Body of pancreas (tissue), 4 donors: ENCODE measurements at regions not wholly inside any gene's neighbourhood (a gene's known extent, or its start where the extent isn't known, plus 50 kb on each side); places are given as distances from the start of the nearest gene placed in this dataset.
"Not testable (repeated sequence)": the region's sequence is repeated elsewhere in the genome, so short reads cannot be mapped to it uniquely, and the experiment has no call there.

Experiments
- ATAC-seq: fragments of 150-250 bp; one replicate; pipeline ENCODE4 v1.9.1; 2016
- DNase-seq, 4 donors: peaks; one replicate each; pipeline ENCODE4 v3.0.0-alpha.2; 2019
- H3K27ac ChIP-seq, 4 donors: fragments of 200-600 bp; sonication (generic); 1 replicate in 3 of 4; 2 replicates in 1 of 4; pipeline versions ENCODE4 v1.5.1 to v1.6.1; 2016 to 2019; ENCODE audit warnings: mild to moderate bottlenecking in 1 of 4, mixed read lengths in 1 of 4, moderate library complexity in 1 of 4
- H3K27me3 ChIP-seq, 2 donors: fragments of 200-600 bp; sonication (generic); one replicate each; pipeline ENCODE4 v1.6.0; 2016; ENCODE audit warnings: mild to moderate bottlenecking in 1 of 2
- H3K36me3 ChIP-seq, 2 donors: fragments of 200-600 bp; sonication (generic); replicated peaks in 1 of 2; 2 replicates each; pipeline ENCODE4 v1.5.1; 2016; ENCODE audit warnings: low read depth in 2 of 2; ENCODE audit not compliant: insufficient read depth in 1 of 2
- H3K4me1 ChIP-seq: fragments of 200-600 bp; sonication (generic); one replicate; pipeline ENCODE4 v1.6.0; 2016
- H3K4me3 ChIP-seq, 2 donors: fragments of 200-600 bp; sonication (generic); 1 replicate in 1 of 2; 2 replicates in 1 of 2; pipeline ENCODE4 v1.5.1; 2016 to 2019
- H3K9me3 ChIP-seq, 3 donors: fragments of 200-600 bp; sonication (generic); 1 replicate in 2 of 3; 2 replicates in 1 of 3; pipeline ENCODE4 v1.5.1; 2016
- POLR2A ChIP-seq, 3 donors: fragments of 450-650 bp; IDR thresholded peaks; one replicate each; pipeline ENCODE4 v1.6.1; 2016; ENCODE audit warnings: antibody characterized with exemption in 3 of 3, mild to moderate bottlenecking in 2 of 3
- WGBS, 2 donors: methylation state at CpG; one replicate each; pipeline ENCODE4 v1.1.5; 2017; 5-methylcytosine and 5-hydroxymethylcytosine counted together
- intact Hi-C: fragments of 100-400 bp; cut with DNase I; formaldehyde crosslinking; loops from one replicate; pipeline ENCODE4 v1.15.1; 2023
- TF ChIP-seq, protein P1 (sequence below), 7 experiments: fragments of 450-650 bp in 4 of 7; fragments of 200-600 bp in 3 of 7; sonication (generic) in 3 of 7; IDR thresholded peaks; one replicate each; pipeline ENCODE4 v1.5.1; 2016 to 2019; ENCODE audit warnings: antibody characterized with exemption in 7 of 7

DNA sequence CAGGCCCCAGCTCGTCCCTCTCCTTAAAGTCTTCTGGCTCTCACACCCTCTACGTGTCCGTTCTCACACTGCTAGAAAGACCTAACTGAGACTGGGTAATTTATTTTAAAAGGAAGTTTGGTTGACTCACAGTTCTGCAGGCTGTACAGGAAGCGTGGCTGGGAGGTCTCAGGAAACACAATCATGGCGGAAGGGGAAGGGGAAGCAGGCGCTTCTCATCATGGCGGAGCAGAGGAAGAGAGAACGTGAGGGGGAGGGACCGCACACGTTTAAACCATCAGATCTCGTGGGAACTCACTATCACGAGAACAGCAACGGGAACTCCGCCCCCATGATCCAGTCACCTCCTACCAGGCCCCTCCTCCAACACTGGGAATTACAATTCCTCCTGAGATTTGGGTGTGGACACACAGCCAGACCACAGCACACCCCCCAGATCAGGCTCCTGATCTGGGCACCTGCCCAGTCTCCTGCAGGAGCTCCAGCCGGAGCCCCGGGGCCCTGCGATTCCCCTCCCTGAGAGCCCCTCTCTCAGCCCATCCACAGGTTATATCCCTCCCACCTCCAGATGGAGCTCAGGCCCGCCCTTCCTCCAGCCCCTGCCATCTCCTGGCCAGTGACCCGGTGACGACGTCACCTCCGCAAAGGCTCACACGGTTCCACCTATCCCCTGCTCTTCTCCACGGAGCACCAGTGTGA is 170.2 kb downstream of the BRD1 start:
- H3K9me3 ChIP-seq: no peaks in the 10 kb centered on the region
- peak overlapping the region in 1 of 4 donors; percentile 48 for H3K27ac ChIP-seq
- H3K4me1 ChIP-seq: no peaks in the 10 kb centered on the region
- DNase-seq: peak in 3 of 4 donors; percentile 36 to 67 (median 39)
- peak; percentile 47 for ATAC-seq
- no peaks in the 10 kb centered on the region for H3K36me3 ChIP-seq
- TF ChIP-seq POLR2A (IDR thresholded peaks at IDR 0.05): no peak
- TF ChIP-seq, protein P1, sequence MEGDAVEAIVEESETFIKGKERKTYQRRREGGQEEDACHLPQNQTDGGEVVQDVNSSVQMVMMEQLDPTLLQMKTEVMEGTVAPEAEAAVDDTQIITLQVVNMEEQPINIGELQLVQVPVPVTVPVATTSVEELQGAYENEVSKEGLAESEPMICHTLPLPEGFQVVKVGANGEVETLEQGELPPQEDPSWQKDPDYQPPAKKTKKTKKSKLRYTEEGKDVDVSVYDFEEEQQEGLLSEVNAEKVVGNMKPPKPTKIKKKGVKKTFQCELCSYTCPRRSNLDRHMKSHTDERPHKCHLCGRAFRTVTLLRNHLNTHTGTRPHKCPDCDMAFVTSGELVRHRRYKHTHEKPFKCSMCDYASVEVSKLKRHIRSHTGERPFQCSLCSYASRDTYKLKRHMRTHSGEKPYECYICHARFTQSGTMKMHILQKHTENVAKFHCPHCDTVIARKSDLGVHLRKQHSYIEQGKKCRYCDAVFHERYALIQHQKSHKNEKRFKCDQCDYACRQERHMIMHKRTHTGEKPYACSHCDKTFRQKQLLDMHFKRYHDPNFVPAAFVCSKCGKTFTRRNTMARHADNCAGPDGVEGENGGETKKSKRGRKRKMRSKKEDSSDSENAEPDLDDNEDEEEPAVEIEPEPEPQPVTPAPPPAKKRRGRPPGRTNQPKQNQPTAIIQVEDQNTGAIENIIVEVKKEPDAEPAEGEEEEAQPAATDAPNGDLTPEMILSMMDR (IDR thresholded peaks at IDR 0.05): no peak
- no peak overlapping the region for H3K4me3 ChIP-seq
- WGBS, 2 donors: 55 to 59% methylated on average over 18 to 24 of the region's 24 CpGs
- intact Hi-C loops: no loop called here
- H3K27me3 ChIP-seq: peaks cover 0 to 6% of the 10 kb centered on the region in 2 donors

DNA sequence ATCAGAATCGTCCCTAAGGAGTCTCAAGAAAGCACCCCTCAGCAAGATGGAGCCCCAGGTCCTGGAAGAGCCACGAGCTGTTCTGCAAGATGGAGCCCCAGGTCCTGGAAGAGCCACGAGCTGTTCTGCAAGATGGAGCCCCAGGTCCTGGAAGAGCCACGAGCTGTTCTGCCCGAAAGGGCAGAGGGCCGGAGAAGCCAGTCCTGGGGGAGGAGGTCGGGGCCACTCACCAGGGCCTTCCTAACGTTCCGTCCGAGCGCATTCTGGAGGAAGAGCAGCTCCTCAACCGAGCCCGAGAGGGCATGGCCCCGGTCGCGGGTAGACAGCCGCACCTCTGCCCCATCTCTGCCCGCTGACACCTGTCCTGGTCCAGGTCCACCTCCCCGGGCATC is 170.8 kb downstream of the BRD1 start:
- H3K9me3 ChIP-seq, ATAC-seq, H3K27me3 ChIP-seq, H3K4me1 ChIP-seq, intact Hi-C loops, DNase-seq, H3K36me3 ChIP-seq, H3K4me3 ChIP-seq: not testable (repeated sequence)
- peak overlapping the region in 1 of 4 donors; percentile 48 for H3K27ac ChIP-seq
- WGBS, 2 donors: 45 to 57% methylated on average over 6 to 19 of the region's 19 CpGs

DNA sequence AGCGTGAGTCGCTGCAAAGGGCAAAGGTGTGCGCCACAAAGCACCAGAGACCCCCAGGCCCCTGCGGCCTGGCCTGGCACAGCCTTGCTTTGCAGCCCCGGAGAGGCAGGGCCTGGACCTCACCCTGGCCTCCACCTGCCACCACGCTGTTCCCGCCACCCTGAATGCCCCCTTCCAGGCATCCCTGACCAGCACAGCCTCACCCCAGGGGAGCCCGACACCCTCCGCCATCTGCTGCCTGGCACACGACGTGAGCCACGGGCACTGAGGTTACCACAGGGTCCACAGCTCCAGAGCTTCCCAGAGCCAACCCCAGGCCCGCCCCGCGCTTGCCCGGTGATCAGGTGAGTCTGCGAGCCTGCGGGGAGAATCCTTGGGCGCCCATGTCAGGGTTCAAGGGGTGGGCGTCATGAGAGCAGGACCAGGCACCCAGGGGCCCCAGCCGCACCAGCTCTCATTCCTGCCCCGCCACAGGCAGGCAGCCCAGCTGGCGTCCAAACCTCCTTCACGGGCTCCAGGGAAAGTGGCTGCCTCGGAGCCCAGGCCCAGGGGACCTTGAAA is 171.3 kb downstream of the BRD1 start:
- H3K27me3 ChIP-seq: peaks cover 0 to 6% of the 10 kb centered on the region in 2 donors
- intact Hi-C loops: no loop called here
- ATAC-seq (no peak), DNase-seq (no peak)
- no peaks in the 10 kb centered on the region for H3K36me3 ChIP-seq
- TF ChIP-seq POLR2A (IDR thresholded peaks at IDR 0.05): no peak
- TF ChIP-seq, protein P1 (IDR thresholded peaks at IDR 0.05): no peak
- H3K4me3 ChIP-seq: no peak overlapping the region
- WGBS, 2 donors: 65 to 78% methylated on average over 12 to 23 of the region's 25 CpGs
- H3K9me3 ChIP-seq: no peaks in the 10 kb centered on the region
- H3K4me1 ChIP-seq: no peaks in the 10 kb centered on the region
- H3K27ac ChIP-seq: peak overlapping the region in 1 of 4 donors; percentile 48

DNA sequence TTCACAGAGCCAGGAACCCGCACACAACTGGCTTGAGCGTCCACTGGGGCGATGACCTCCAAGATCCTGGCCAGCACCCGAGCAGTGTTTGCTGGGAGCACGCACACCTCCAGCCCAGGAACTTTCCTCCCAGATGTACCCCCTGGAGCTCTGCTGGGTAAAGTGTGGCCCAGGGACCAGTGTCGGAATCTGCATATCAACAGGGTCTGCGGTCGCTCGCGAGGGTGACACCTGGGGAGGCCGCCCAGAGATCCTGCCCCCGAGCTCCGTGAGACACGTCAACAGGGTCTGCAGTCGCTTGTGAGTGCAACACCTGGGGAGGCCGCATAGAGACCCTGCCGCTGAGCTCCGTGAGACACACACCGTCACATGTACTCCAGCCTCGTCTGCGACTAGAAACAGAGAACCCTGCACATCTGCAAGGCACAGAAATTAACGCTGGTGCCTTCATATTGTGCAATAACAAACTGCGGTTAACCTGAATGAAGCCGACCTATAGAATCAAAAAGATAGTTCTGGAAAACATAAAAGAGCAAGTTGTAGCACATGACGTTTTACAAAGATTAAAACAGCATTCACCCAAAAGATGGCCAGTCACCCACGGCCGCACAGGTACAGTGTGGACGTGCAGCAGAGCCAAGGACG is 172.4 kb downstream of the BRD1 start:
- no peak overlapping the region for H3K4me3 ChIP-seq
- TF ChIP-seq POLR2A (IDR thresholded peaks at IDR 0.05): no peak
- TF ChIP-seq, protein P1 (IDR thresholded peaks at IDR 0.05): no peak
- intact Hi-C loops: no loop called here

DNA sequence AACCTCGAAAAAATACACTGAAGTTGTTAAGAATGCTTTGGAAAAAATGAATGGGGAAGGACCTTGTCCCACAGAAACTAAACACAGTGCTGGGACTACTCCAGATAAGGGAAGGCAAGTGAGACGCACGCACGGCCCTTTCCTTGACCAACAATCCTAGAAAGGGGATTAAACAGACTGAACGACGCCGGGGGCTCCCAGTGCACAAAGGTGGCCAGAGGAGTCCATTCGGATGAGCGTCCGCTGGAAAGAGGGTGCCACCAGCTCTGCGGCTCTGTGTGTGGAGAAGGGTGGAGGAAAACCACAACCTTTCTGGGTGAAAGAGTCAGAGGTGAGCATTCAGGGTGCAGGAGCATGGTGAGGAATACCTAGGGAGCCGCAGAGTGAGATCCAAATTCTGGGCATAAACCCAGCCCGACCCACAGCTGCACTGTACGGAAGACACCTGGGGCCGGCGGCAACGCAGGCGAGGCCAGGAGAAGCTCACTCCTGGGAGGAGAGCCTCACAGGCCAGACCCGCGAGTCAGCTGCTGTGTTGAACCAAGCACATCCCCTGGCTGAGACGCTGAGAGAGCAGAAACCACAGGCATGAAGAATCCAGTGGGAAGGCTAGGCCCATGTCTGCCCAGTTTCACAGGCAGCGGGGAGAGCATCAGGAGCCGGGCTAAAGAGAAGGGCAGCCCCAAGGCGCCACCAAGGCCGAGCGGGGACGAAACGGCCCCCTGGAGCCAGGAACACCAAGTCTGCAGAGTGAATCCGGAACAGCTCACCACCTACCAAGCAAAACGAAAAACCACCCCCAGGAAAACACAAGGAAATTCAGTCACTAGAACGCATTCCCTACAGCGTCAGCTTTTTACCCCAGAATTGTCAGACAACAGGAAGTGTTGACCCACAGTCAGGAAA is 177.1 kb downstream of the BRD1 start:
- Histone ChIP-seq H3K27ac (no peak overlapping the region), H3K36me3 (no peaks in the 10 kb centered on the region), H3K4me3 (no peak overlapping the region), H3K27me3 (peaks cover 0 to 8% of the 10 kb centered on the region in 2 donors), H3K4me1 (no peaks in the 10 kb centered on the region), H3K9me3 (no peaks in the 10 kb centered on the region)
- DNase-seq (no peak), ATAC-seq (no peak)
- WGBS, 2 donors: 55 to 64% methylated on average over 27 to 31 of the region's 32 CpGs
- TF ChIP-seq, protein P1 (IDR thresholded peaks at IDR 0.05): no peak
- TF ChIP-seq POLR2A (IDR thresholded peaks at IDR 0.05): no peak
- intact Hi-C loops: no loop called here

More for the DNA sequence above, 172.4 kb downstream of the BRD1 start:
- no peaks in the 10 kb centered on the region for H3K4me1 ChIP-seq
- ATAC-seq: no peak
- DNase-seq: no peak
- 43 to 55% methylated on average over 16 to 29 of the region's 29 CpGs for WGBS, 2 donors
- no peaks in the 10 kb centered on the region for H3K36me3 ChIP-seq
- H3K27me3 ChIP-seq: peaks cover 0 to 7% of the 10 kb centered on the region in 2 donors
- H3K27ac ChIP-seq: no peak overlapping the region
- H3K9me3 ChIP-seq: no peaks in the 10 kb centered on the region
